Esophagus muscularis mucosa (tissue), 3 donors: ENCODE measurements at regions not wholly inside any gene's neighbourhood (a gene's known extent, or its start where the extent isn't known, plus 50 kb on each side); places are given as distances from the start of the nearest gene placed in this dataset.

Source experiments
- CTCF ChIP-seq, 3 experiments: fragments of 200-600 bp in 2 of 3; fragments of 450-650 bp in 1 of 3; sonication (generic) in 2 of 3; IDR thresholded peaks; one replicate each; pipeline ENCODE4 v1.5.1; 2017 to 2019; ENCODE audit warnings: antibody characterized with exemption in 3 of 3, mild to moderate bottlenecking in 2 of 3, moderate library complexity in 1 of 3
- POLR2AphosphoS5 ChIP-seq, 2 donors: sonication (generic); formaldehyde crosslinking; IDR thresholded peaks; one replicate each; pipeline ENCODE4 v1.6.1; 2017; ENCODE audit warnings: antibody characterized with exemption in 2 of 2

GRCh38 chr1:203422656-203423055 is 53.0 kb upstream of the PRELP start:
- TF ChIP-seq CTCF (IDR thresholded peaks at IDR 0.05) (no peak), POLR2AphosphoS5 (IDR thresholded peaks at IDR 0.05) (no peak)
